ENCODE measurements at regions not wholly inside any gene's neighbourhood (a gene's known extent, or its start where the extent isn't known, plus 50 kb on each side); places are given as distances from the start of the nearest gene placed in this dataset.

DNA sequence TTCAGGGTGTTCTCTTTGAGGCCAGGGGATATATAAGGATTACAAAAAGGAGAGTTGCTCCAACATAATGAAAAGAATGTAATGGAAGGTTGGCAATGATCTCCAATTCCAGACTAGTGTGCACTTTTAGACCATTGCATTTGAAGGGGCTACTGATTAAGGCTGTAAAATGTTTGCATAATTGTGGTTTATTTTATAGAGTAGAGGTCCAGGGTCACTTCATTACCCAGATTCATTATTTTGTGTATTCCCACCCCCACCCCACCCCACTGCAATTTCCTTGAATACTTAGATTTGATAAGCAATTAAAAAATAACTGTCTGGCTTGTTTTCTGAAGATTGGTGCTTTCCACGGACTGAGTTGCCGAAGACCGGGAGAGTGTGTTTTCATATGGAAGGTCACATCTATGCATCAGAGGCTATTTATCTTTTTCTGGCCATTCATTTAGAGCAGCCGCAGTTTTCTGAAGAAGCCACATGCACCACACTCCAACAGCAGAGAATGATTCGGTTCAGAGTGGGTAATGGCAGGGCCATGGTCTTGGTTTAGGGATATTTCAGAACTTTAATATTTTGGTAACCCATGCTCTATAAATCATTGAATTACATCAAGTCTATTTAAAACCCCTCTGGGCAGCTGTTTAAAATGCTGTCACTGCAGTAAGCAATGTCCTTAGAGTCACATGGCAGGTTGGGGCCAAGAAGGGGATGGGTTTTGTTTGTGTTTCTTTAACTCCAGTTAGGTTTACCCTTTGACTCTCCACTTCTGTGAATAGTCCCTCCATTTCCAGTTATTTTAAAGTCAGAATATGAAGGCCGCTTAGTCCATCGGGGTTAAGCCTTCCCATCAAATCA, 94.6 kb downstream of the TMEM30B start:
- Histone ChIP-seq H3K27me3 (no peaks in the 10 kb centered on the region), H3K36me3 (no peaks in the 10 kb centered on the region), H3K9me3 (no peaks in the 10 kb centered on the region), H3K4me3 (no peak overlapping the region), H3K27ac (no peak overlapping the region), H3K4me1 (peaks cover 10% of the 10 kb centered on the region)
- intact Hi-C loops (cut with DNase I): no loop called here
- TF ChIP-seq, protein P1, sequence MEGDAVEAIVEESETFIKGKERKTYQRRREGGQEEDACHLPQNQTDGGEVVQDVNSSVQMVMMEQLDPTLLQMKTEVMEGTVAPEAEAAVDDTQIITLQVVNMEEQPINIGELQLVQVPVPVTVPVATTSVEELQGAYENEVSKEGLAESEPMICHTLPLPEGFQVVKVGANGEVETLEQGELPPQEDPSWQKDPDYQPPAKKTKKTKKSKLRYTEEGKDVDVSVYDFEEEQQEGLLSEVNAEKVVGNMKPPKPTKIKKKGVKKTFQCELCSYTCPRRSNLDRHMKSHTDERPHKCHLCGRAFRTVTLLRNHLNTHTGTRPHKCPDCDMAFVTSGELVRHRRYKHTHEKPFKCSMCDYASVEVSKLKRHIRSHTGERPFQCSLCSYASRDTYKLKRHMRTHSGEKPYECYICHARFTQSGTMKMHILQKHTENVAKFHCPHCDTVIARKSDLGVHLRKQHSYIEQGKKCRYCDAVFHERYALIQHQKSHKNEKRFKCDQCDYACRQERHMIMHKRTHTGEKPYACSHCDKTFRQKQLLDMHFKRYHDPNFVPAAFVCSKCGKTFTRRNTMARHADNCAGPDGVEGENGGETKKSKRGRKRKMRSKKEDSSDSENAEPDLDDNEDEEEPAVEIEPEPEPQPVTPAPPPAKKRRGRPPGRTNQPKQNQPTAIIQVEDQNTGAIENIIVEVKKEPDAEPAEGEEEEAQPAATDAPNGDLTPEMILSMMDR (IDR thresholded peaks at IDR 0.05): no peak
- no peak for TF ChIP-seq POLR2A (IDR thresholded peaks at IDR 0.05)
- TF ChIP-seq POLR2AphosphoS5 (IDR thresholded peaks at IDR 0.05; ENCODE audit: insufficient read depth in 1 of 2, low read depth in 1 of 2): no peak
- DNase-seq (ENCODE audit: extremely low spot score in 2 of 2): no peak

DNA sequence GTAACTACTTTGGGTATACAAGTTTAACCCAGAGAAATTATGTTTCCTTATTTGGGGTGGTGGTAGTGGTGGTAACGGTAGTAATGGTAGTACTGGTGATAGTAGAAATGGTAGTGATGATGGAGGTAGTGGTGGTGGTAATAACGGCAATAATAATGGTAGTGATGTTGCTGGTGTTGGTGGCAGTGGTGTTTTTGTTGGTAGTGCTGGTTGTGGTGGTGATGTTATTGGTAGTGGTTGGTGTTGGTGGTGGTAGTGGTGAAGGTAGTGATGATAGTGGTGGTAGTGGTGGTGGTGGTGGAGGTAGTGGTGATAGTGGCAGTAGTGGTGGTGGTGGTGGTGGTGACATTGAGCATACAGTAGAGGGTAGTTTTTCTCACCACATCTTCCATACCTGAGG, 95.6 kb downstream of the TMEM30B start:
- DNase-seq (ENCODE audit: extremely low spot score in 2 of 2): no peak
- intact Hi-C loops (cut with DNase I): no loop called here

DNA sequence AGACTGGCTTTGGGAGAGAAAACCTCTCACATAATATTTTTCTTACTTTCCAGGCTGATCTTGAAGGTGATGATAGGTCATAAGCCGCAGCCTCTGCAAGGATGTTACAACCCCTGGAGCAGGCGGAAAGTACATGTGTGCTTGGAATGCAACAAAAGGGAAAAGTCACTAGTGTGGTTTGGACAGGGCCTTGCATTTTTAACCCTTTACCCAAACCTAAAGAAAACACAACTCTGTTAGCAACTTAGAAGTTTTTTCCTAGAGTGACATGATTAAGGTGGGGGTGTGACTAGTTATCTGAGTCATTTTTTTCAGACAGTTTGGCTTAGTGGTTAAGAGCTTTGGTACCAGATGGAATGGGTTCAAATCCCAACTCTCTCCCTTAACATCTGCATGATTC, 97.0 kb downstream of the TMEM30B start:
- no peak for TF ChIP-seq POLR2AphosphoS5 (IDR thresholded peaks at IDR 0.05; ENCODE audit: insufficient read depth in 1 of 2, low read depth in 1 of 2)
- no peak for TF ChIP-seq POLR2A (IDR thresholded peaks at IDR 0.05)
- TF ChIP-seq, protein P1 (IDR thresholded peaks at IDR 0.05): no peak
- no peaks in the 10 kb centered on the region for H3K27me3 ChIP-seq
- H3K4me3 ChIP-seq: no peak overlapping the region
- H3K27ac ChIP-seq: no peak overlapping the region
- intact Hi-C loops (cut with DNase I): no loop called here
- H3K9me3 ChIP-seq: no peaks in the 10 kb centered on the region
- no peak for DNase-seq (ENCODE audit: extremely low spot score in 2 of 2)
- peaks cover 6% of the 10 kb centered on the region for H3K4me1 ChIP-seq
- no peaks in the 10 kb centered on the region for H3K36me3 ChIP-seq

More for the DNA sequence above, 95.6 kb downstream of the TMEM30B start:
- H3K9me3 ChIP-seq: no peaks in the 10 kb centered on the region
- no peak overlapping the region for H3K4me3 ChIP-seq
- peaks cover 6% of the 10 kb centered on the region for H3K4me1 ChIP-seq
- no peaks in the 10 kb centered on the region for H3K27me3 ChIP-seq
- no peaks in the 10 kb centered on the region for H3K36me3 ChIP-seq
- H3K27ac ChIP-seq: no peak overlapping the region
- TF ChIP-seq POLR2A (IDR thresholded peaks at IDR 0.05) (no peak), POLR2AphosphoS5 (IDR thresholded peaks at IDR 0.05; ENCODE audit: insufficient read depth in 1 of 2, low read depth in 1 of 2) (no peak)
- TF ChIP-seq, protein P1 (IDR thresholded peaks at IDR 0.05): no peak

DNA sequence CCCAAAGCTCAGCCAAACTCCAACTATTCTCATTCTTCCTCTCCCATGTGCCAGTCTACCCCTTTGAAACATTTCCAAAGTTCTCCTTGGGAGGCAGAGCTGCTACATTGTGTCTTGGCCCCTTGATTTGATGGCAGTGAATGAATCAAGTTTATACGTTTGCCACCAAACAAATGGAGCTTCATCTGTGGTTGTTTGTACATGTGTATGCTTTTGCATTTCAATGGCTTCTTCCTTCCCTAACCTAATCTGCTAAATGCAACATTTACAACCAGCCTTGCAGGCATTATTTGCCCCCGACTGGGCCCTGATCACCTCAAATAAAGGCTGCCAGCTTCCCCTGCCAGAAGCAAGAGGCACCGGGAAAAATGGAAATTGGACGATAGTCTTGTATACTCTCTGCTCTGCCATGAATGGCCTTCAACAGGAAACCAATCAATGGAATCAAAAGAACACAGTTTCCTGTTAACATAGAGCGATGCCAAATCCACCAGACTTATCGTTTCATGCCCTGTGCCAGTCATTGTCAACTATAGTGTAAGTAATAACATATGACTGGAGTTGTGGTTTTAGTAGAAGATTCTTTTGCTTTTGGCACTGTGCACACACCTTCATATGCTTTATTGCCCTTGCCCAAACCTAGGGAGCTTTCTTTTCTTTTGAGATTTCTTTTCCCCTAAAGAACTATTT, 97.8 kb downstream of the TMEM30B start:
- Histone ChIP-seq H3K4me1 (peaks cover 14% of the 10 kb centered on the region), H3K36me3 (no peaks in the 10 kb centered on the region), H3K9me3 (no peaks in the 10 kb centered on the region), H3K27me3 (no peaks in the 10 kb centered on the region), H3K4me3 (no peak overlapping the region), H3K27ac (no peak overlapping the region)
- intact Hi-C loops (cut with DNase I): no loop called here
- no peak for DNase-seq (ENCODE audit: extremely low spot score in 2 of 2)
- TF ChIP-seq, protein P1 (IDR thresholded peaks at IDR 0.05): no peak
- TF ChIP-seq POLR2A (IDR thresholded peaks at IDR 0.05) (no peak), POLR2AphosphoS5 (IDR thresholded peaks at IDR 0.05; ENCODE audit: insufficient read depth in 1 of 2, low read depth in 1 of 2) (no peak)

All from vagina (tissue), 2 donors.